Fibroblast of skin of right quadriceps (primary cell): ENCODE measurements at regions not wholly inside any gene's neighbourhood (a gene's known extent, or its start where the extent isn't known, plus 50 kb on each side); places are given as distances from the start of the nearest gene placed in this dataset.
"Not testable (repeated sequence)": the region's sequence is repeated elsewhere in the genome, so short reads cannot be mapped to it uniquely, and the experiment has no call there.

ENCODE experiments used
- DNase-seq: peaks from one replicate; pipeline ENCODE4 v3.0.0-alpha.2; 2013

DNA sequence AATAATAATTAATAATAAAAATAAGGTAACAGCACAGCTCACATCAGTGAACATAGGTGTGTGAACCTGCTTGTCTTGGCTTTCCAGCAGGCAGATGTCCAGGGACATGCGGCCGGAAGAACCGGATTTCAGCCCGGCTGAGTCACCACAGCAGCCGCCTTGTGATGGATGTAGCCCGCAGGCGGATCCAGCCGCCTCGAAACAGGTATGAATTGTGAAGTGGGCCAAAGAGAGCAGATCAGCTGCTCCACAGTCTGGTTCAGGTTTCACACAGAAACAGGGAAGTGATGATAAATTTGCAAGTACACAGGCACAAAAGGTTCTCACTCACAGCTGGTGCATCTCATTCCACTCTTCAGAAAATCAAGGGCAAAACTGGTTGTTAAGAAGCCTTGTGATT lies 55.1 kb downstream of the ID4 start:
- DNase-seq: no peak

DNA sequence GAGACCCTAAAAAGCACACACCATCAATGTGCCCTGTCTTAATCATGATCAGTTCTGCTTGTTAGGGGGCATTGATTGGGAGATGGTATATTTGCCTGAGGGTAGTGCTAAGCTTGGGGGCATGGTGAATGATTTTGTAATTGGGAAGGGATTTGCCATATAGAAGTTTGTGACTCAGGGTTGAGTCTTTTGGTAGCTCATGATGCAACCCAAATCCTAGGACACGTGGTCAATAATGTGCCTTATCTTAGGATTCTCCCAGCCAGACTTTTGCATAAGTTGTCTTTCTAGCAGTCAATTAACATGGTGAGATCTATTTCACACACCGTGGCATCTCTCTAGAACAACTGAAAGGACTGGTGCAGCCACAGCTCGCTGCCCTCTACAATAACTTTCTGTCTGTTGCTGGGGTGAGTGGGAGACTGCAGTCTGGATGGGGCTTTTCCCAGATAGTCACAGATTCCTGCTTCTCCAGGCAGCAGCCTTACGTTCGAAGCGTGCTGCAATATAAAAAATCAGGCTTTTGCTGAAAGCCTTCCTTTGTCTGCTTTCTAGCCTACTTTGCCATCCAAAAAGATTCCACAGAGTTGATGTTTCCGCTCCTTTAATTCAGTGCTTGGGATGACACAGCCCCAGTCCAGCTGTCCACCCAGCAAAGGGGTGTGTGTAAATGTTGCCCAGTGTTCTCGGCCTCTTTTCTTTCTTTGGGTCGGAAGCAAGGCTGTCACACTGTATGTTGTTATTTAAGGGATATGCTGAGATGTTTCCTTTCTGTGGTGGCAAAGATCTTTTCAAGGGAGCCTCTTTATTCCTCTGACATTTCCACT lies 58.9 kb downstream of the ID4 start:
- no peak for DNase-seq

DNA sequence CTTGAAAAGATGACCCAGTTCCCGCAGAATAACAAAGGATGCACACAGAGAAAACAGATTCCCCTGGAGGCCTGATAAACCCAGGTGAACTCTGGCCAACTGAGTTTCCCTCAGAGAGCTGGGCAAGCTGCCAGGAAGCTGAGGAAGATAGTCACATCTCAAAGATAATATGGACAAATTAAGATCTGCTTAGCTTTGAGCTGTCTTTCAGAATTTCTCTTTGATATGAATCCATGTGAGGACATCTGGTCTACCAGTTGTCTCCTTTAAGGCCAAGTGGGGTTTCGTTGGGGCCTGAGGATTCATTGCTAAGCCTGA lies 59.5 kb downstream of the ID4 start:
- DNase-seq: no peak

DNA sequence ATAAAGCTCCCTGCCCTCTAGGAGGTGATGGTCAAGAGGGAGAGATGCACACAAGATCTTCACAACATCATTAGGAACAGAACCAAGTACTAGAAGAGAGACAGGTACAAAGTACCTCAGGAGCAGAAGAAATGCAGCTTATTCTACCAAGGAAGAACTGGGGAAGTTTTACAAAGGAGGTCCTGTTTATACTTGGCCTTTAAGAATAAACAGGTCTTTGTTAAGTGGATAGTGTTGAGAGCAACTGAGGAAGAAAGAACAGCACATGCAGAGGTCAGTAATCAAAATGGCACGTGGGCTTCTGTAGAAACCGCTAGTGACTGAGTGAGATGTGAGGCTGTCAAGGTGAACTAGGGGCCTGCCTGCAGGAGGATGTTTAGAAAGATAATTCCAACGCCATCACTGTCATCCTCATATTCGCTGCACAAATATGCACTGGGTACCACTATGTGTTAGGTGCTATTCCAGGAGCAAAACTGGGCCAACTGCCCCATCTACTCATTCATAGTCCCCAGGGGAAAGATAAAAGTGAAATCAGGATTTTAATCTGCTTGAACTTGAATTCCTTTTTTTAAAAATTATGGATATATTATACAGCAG lies 61.1 kb downstream of the ID4 start:
- DNase-seq: no peak

- DNase-seq: no peak
Observed at GRCh38 chr6:19902201-19902600, 65.0 kb downstream of the ID4 start.

- DNase-seq: not testable (repeated sequence)
Observed at GRCh38 chr6:19904408-19904807, 67.2 kb downstream of the ID4 start.

DNA sequence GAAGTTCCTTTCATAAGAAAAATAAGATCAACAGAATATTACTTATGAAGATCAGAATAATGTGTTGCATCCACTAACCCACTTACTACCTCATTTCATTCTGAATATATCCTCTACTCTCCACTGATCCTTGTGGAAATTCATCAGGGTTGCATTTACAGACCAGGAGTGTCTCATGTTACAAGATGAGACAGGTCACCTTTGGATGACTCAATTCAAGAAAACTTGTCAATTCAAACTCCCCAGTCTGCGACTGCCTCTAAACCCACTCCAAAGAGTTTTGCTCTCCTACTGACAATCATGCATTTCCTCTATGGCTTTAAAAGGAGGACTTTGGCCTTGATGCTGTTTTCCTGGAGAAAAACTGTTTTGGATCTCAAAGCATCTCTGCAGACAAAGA lies 68.4 kb downstream of the ID4 start:
- no peak for DNase-seq

DNA sequence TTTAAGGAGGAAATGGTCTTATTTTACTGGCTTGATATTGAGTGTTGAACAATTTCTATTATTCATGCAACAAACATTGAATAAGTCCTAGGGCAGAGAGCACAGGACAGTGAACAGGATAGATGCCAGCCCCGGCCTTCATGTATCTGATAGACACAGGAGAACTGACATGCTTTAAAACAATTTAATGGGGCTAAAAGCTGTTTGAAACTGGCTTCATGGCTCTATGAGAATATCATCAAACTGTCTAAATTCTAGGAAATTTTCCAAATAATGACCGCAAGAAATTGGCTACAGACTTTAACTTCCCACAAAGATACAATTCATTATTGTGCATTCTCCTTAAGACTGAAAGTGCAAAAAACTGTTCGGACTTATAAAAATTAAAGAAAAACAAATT lies 69.0 kb downstream of the ID4 start:
- DNase-seq: peak; percentile 1

DNA sequence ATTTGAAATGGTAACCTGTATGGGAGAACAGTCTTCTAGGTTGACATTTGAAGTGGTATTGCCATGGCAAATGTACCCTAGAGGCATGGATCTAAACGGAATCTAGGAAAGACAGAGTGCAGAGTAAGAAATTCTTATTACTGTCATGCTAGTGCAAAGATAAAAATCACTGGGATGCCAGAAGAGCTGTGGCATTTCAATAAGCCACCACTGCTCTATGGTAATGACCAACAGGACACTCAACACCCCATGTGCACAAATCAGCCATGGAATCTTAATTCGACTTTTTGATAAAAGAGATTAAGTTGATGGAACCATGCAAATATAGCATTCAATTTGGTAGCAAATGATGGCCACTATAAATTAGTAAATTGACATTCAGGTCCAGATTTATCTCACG lies 74.1 kb downstream of the ID4 start:
- no peak for DNase-seq

- no peak for DNase-seq
Observed at GRCh38 chr6:19918436-19918835, 81.3 kb downstream of the ID4 start.

GRCh38 chr6:19921786-19922185 lies 84.6 kb downstream of the ID4 start:
- DNase-seq: no peak

GRCh38 chr6:19925533-19925932 lies 88.4 kb downstream of the ID4 start:
- DNase-seq: no peak

GRCh38 chr6:19928461-19928860 lies 91.3 kb downstream of the ID4 start:
- DNase-seq: no peak

DNA sequence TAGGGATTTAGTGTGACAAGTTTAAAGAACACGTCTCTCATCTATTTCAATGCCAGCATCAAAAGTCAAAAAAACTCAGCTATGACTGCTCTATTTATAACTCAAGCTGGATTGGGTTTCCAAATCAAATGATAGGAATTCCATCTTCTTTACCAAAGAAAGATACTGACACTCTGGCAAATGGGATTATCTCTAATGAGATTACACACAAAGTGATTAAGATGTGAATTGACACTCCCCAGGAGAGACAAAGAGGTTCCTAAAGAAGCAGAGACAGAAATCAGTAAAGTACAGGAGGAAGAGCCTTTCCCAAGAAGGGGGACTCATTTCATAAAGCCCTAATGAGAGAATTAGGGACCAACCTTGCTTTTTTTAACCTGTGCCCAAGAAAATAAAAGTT lies 92.1 kb downstream of the ID4 start:
- no peak for DNase-seq

- DNase-seq: no peak
Observed at GRCh38 chr6:19934996-19935591, 97.9 kb downstream of the ID4 start.

GRCh38 chr6:19939321-19939720 lies 102.2 kb downstream of the ID4 start:
- DNase-seq: not testable (repeated sequence)

DNA sequence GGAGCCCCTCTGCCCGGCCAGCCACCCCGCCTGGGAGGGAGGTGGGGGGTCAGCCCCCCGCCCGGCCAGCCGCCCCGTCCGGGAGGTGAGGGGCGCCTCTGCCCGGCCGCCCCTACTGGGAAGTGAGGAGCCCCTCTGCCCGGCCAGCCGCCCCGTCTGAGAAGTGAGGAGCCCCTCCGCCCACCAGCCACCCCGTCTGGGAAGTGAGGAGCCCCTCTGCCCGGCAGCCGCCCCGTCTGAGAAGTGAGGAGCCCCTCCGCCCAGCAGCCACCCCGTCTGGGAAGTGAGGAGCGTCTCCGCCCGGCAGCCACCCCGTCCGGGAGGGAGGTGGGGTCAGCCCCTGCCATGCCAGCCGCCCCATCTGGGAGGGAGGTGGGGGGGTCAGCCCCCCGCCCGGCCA lies 102.8 kb downstream of the ID4 start:
- not testable (repeated sequence) for DNase-seq

DNA sequence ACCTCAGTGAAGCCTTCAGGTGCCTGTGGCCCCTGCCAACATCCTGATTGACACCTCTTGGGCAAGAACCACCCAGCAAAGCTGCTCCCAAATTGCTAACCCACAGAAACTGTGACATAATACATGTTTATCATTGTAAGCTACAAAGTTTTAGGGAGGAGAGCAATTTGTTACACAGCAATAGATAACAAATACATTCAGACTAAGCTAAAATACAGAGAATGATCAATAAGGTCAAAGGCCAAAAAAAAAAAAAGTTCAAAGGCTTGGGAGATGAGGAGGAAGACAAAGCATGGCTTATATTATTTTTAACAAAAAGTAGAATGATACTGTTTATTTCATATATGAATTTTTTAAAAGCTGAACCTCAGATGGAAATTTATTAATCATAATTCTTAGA lies 105.9 kb downstream of the ID4 start:
- DNase-seq: no peak

DNA sequence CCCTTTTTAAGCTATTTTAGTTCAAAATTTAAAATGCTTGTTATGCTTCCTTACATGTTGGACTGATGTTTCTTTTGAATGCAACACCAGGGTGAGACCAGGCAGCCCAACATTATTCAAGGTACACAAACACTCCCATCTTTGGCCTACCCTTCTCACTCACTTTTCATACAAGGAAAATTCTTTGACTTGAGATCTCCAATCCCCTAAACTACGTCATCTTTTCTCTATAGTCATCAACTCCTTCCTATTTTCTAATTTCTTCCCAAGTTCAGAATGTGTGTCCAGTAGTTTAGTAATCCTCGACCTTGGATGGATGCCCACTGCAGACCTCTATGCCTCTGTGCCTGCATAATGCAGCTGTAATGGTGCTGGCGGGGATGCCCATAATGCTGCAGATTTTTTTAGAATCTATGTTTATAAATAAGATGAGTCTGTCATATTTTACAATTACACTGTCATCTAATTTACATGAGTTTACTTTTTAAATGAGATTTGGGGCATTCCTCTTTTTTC lies 108.7 kb downstream of the ID4 start:
- DNase-seq: no peak

- DNase-seq: no peak
Observed at GRCh38 chr6:19949155-19949554, 112.0 kb downstream of the ID4 start.

DNA sequence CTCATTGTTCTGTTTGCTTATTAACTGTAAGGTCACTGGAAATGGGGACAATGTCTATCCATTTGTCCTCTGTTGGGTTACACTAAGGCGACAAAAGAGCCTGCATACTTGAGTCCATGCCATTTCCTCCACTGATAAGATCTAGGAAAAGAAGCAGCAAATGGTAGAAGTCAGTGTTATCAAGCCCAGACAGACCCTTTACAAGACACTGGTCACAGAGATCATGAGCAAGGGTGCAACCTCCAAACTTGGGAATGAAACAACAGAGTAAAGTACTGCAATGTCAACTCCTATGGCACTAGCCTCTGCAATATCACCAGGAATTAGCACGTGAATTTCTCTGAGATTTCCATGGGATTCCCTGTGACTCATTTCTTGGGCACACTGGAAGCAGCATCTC lies 126.9 kb downstream of the ID4 start:
- no peak for DNase-seq

DNA sequence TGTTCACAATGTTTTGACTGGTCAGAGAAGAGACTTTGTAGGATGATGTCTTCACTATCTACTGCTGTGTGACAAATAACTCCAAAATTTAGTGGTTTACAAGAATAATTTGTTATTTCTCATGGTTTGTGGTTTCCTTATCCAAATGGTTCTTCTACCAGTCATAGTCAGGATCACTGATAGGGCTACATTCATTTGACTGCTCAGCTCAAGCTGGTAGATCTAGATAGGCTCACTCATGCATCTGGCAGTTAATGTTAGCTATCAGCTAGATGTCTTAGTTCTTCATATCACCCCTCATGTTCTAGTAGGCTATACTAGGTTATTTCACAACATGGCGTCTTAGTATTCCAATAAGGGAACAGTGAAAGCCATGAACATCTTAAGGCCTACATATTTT lies 131.0 kb downstream of the ID4 start:
- no peak for DNase-seq

GRCh38 chr6:19972221-19972620 lies 135.1 kb downstream of the ID4 start:
- no peak for DNase-seq

DNA sequence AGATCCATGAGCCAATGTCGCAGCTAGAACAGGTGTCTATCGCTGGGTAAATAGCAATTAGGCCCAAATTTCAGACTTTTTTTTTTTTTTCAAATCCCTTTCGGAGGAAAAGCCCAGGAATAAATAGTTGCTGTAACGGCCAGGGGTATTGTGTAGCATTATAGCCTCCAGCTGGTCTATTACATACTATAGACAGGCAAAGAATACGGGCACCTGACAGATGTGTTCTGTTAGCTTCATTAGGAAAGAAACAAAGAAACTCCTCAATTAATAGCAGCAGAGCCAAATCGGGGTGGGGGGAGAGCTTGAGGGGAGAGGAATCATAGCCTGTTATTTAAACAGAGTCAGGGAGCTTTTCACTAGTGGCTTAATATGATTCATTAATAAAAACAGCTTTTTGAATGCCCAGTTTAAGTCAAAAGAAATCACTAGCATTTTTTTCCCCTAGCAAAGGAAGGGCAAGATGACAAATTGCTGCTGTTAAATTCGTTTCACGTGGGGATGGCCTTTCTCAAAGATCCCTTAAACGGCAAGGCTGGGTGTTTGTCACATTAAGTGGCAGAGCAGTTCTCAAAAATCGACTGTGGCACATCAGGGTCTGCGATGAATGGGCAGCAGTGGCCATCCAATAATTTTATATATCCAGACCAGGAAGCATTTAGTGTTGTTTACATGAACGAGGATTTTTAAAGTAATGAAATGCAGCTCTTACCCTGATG lies 139.4 kb downstream of the ID4 start:
- no peak for DNase-seq
